GM12875 (cell line): ENCODE measurements at regions not wholly inside any gene's neighbourhood (a gene's known extent, or its start where the extent isn't known, plus 50 kb on each side); places are given as distances from the start of the nearest gene placed in this dataset.

Experiments used
- H3K4me3 ChIP-seq: one replicate; pipeline ENCODE4 v1.5.1; 2011; ENCODE audit warnings: low read depth, low read length, control low read depth
- CTCF ChIP-seq: IDR thresholded peaks from 2 replicates; pipeline ENCODE4 v1.5.1; 2011; ENCODE audit warnings: low read depth, mild to moderate bottlenecking, control low read depth, inconsistent platforms, low read length, moderate library complexity, borderline replicate concordance; ENCODE audit not compliant: insufficient read depth

- H3K4me3 ChIP-seq, result no peak overlapping the region
- no peak for TF ChIP-seq CTCF
These were observed 132.6 kb downstream of the DAD1 start for GRCh38 chr14:22456421-22456820.

GRCh38 chr14:22452330-22452729, 136.7 kb downstream of the DAD1 start:
- no peak overlapping the region for H3K4me3 ChIP-seq
- TF ChIP-seq CTCF, result no peak

- H3K4me3 ChIP-seq, result no peak overlapping the region
- TF ChIP-seq CTCF, result no peak
These were observed 138.8 kb downstream of the DAD1 start for GRCh38 chr14:22450266-22450665.

- no peak overlapping the region for H3K4me3 ChIP-seq
- no peak for TF ChIP-seq CTCF
These were observed 139.5 kb downstream of the DAD1 start for GRCh38 chr14:22449600-22449905.

GRCh38 chr14:22448905-22449599, 140.0 kb downstream of the DAD1 start:
- no peak overlapping the region for H3K4me3 ChIP-seq
- TF ChIP-seq CTCF, result no peak

GRCh38 chr14:22448035-22448904, 140.8 kb downstream of the DAD1 start:
- no peak for TF ChIP-seq CTCF
- H3K4me3 ChIP-seq, result no peak overlapping the region

GRCh38 chr14:22438742-22439141, 150.3 kb downstream of the DAD1 start:
- H3K4me3 ChIP-seq, result no peak overlapping the region
- no peak for TF ChIP-seq CTCF
